ENCODE measurements at regions not wholly inside any gene's neighbourhood (a gene's known extent, or its start where the extent isn't known, plus 50 kb on each side); places are given as distances from the start of the nearest gene placed in this dataset.

DNA sequence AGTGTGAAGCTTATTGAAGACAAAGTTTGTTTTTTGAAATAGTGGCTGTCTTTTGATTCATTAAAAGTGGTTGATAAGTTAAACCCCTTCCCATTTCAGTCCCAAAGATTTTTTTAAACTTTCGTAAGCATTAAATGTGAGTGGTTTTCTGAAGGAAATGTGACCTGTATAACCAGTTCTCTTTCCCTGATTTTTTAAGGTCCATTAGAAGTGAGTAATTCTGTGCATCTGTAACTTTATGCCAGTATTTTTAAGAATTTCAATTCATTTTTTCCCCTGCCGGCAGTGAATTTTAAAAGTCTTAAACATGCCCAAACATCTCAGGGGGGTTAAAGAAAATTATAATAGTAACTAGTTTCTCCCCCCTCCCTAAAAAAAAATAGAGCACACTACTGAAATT is 254.6 kb upstream of the SP8 start:
- DNase-seq: no peak

DNA sequence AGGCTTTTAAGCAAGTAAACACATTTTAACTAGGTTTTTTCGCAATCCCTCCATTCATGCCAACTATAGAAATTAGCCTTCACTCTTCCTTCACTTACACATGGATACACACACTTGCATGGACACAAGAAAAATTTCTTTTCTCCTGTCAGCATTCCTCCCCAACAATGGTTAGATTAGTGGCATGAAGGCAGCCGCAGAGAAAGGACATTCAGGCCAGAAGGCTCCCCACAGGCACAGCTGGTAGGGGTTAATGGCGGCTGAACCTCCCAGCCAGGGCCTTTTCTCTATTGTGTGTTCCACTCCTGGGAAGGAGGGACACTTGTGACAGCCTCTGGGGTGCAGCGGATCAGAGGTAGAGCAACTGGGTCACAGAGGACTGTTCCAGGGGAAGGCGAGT is 255.0 kb upstream of the SP8 start:
- DNase-seq: no peak

DNA sequence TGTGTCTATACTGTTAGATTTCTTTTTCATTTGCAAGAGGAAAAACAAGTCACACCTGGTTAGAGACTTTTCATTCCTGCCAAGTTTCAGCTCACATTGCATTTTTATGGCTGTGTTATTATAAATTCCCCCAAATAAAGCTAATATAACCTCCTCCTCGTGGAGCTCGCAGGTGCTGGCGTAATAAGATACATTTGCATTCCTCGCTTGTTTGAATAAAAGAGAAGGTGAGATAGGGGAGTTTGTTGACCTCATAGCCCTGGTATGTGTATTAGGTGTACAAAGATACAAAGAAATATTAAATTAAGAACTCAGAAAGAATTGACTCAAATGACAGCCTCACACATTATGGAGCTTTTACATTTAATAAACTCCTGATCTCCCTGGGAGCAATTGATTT is 257.7 kb upstream of the SP8 start:
- DNase-seq: no peak

DNA sequence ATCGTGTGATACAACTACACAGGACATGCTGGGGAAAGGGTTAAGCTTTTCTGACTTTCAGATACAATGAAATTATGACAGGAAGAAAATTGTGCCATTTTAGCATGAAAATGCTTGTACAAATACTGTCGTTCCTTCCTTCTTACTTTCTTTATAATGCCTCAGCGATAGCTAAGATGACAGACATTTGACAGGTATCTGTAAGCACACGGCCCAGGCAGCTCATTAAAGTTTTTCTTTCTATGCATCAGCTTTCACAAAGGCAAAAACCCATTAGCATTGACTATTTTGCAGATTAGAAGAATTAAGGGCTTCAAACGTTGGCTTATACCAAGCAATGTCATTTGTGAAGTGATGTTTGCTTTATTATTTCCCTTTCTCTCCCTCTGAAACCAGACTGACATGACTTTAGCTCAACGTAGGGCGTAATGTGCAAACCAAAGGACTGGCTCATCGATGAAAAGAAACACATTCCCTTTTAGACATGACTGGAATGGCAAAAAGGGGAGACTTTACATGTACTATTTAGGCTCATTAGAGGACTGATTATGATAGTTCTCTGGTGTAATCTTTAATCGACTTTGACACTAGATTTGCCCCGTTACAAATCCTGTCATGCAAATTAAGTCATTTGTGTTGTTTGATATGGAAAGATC is 258.4 kb upstream of the SP8 start:
- no peak for DNase-seq

DNA sequence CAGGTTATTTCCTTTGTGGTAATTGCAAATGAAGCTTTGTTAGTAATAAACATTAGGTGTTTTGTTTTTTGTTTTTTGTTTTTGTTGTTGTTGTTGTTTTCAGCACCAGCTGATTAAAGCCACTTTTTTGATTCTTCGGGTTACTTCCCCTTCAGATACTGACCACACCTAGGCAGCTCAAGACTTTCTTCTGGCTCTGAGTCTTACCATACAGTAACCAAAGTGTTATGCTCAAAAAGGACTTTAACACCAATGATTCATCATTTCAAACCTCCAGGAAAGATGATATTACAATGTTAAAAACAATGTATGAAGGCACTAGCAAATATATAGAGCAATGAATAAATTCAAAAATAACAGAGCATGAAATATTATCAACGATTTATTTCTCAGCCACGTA is 265.2 kb upstream of the SP8 start:
- no peak for DNase-seq

DNA sequence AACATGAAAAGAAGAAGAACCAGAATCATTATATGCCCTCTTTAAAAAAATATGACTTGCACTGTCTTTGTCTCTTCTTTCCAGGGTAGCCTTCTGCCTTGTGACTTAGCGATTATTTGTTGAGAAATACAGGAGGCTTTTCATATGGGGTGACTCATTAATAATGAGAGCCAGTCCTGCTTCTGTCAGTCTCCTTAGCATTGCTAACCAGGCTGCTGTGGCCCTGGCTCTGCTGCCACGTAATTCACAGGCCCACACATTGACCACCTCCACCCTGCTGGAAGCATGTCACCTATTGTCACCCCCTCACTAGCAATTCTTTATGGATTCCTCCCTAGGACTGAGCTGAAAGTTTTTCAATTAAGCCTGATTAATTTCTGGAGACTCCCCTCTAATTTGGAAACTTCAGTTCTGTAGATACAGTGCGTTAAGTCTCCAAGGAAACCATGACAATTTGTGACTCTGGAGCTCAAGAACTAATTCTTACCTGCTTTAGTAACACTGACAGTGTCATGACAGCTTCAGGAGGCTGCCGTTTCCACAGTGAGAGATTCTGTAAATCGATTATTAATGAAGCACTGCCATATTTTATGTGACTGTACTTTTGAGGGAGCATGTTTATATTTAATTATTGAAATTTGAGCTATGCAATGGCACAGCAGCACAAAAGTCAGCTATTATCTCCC is 267.9 kb upstream of the SP8 start:
- no peak for DNase-seq

DNA sequence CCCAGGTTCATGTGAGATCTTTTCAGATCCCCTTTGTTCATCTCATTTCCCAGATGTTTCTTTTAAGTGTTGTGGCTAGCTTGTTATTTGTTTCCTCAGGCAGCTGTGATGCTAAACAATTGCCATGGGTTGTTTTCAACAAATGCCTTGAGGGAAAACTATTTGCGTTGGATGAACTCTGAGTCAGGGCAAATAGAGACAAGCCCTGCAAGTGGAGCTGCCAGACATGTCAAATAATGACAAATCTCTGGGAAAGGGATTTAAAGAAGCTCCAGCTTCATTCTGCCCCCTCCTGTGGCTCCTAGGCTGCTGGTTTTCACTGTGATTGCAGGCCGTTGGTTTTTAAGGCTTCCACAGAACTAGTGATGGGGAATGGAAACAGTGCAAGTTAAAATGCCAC is 272.4 kb upstream of the SP8 start:
- DNase-seq: no peak

DNA sequence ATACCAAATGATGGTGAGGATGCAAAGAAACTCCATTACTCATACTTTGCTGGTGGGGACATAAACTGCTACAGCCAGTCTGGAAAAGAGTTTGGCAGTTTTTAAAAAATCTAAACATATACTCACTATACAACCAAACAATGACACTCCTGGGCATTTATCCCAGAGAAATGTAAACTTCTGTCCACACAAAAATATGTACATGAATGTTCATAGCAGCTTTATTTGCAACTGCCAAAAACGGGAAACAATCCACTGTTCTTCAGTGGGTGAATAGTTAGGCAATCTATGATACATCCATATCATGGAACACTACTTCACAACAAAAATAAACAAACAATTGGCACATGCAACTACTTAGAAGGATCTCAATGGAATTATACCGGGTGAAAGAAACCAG is 276.4 kb upstream of the SP8 start:
- DNase-seq: no peak

DNA sequence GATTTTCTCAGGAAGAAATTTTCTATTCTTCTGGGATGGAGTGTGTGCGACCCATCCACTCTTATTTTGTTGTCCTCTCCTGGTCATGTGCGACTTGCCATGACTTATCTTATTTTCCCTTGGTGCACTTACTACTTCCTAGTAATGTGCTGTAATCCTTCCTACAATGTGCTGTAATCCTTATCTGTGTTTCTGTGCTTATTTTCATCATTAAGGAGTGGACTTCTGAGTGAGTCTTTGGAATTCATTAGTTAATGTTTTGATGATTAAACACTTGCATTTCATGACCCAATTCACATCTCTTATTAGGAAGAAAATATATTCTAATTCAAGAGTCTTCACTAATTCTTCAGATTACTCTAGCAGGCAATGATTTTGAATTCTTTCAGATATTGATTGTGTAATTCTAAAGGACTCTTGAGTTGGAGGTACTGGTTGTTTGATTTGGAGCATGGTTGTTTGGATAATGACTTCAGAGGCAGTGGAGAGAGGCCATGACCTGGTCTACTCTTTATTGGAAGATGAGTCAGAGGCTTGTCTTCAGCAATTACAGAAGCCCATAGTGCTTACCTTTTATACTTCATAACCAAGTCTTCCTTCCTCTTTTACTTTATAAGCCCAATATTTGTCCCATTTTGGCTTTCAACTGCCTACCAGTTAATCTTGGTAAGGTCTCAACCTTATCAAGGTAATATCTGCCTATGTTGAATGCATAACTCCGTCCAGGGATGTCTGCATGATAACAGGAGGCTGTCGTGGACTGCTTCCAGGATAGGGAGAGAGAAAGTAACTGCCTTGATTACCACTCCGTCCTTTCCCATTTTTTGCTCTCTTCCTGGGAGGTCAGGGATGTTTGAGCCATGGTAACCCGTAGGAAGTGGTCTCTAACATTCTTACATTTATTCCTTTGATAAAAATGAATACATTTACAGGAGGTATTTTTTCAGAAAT is 278.3 kb upstream of the SP8 start:
- DNase-seq: no peak

DNA sequence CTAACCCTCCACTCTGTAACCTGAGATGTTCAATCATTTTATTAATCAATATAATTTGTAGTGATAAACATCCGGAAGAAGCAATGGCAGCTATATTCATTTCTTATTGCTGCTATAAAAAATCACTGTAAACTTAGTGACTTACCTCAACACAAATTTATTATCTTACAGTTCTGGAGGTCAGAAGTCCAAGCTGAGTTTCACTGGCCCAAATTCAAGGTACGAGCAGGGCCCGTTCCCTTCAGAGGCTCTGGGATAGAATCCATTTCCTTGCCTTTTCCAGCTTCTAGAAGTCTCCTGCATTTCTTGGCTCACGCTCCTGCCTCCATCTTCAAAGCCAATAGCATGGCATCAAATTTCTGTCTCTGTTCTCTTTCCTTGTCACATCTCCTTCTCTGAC is 279.5 kb upstream of the SP8 start:
- DNase-seq: no peak

DNA sequence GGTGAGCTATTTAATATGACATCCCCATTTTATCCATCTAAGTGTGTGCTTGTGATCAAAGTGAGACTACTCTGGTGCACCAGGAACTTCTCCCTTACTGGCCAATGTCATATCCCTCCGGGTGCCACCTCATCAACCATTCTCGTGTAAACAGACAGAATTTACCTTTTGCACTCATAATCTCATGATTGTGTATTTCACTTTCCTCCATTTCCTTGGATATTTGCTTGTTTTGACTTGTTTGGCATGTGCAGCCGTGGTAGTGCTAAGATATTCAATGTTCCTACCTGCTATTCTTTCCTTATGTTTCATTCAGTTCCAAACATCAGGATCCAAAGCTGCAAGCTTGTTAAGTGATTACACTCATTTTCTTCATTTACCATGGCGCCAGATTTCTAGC is 280.5 kb upstream of the SP8 start:
- DNase-seq: no peak

DNA sequence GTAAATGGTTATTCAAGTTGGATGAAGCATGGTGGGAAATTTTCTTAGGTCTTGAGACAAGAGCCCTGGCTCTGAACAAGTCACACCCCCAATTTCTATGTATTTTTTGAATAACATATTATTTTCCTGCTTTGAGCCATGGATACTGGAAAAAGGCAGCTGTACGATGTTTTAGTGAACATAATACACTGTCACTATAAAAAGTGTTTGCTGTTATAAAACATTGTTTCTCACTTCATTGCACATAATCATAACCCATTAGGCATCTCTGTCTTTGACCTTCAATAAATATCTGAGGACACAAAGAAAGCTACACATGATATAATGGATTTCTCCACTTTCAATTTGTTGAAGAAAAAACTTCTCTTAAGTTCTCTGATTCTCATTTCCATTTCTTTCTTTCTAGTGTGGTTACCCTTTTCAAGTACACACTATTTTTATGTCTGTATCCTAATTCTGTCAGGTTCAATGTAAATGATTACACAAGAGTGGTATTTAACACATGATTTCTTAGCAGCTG is 283.9 kb upstream of the SP8 start:
- DNase-seq: no peak

DNA sequence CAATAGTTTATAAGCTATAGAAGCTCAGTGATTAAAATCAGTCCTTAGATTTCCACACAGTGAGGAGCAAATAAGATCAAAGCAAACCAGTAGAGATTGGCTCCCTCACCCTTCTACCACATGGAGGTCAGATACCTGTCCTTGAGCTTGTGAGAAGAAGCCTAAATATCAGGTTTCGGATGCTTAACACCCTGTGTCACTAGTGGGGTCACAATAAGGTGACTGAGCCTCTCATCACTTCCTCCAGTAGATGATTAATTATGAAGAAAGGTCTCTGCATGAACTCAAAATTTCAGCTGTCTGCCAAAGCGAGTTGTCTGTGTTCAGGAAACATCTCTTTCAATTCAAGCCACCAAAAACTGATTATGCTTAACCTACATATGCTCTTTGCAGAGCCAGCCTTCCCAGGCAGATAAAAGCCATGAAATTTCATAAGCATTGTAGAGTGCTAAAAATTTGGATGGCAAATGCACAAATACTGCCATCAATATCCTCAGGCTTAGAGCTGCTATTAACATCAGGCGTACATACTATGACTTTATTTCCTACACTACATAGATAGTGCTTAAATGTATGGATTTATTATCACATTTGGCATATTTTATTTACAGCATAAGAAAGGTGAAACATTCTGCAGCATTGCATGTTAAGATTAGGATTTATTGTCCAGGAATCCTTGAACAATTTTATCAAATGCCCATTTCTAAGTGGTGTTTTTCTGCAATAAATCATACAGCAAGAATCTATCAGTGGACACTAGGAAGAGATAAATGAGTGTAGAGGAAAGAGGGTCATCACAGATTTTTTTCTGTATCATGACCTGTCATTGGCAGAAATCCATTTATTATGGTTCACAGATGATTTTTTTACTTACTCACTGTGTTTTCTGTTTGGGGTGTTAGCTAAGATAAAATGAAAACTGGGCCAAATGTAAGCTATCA is 285.1 kb upstream of the SP8 start:
- DNase-seq: no peak

DNA sequence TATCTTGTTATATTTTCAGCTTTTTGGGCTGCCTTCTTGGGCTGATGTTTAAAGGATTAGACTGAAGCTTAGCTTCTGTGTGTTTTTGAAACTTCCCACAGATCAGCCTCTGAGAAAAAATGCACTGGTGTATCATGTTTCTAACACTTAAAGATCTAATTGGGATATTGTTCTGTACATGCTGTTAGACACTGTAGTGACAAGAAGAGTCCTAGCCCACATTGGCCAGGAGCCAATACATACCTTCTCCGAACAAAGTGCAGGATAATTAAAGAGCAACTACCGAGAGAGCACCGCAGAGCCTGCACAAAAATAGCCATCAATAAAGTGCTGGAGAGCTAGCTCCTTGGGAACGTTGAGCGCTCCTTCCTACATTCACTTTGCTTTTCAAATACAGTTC is 289.4 kb upstream of the SP8 start:
- no peak for DNase-seq

DNA sequence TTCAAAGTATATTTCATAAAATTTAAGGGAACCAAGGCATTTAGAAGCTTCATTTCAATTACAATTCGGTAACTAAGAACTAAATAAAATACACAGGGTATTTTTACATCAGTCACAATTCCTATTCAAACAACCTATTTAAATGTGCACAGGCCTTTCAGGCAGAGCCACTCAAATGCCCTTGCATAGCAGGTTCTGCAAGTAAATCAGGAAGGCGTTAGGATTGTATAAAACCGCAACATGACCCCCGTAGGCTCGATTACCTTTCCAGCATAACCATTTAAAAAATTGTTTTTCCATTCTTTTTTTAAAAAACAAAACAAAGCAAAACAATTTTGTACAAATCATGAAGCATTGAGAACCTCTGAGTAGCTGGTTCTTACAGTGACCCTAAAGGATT is 289.9 kb upstream of the SP8 start:
- no peak for DNase-seq

DNA sequence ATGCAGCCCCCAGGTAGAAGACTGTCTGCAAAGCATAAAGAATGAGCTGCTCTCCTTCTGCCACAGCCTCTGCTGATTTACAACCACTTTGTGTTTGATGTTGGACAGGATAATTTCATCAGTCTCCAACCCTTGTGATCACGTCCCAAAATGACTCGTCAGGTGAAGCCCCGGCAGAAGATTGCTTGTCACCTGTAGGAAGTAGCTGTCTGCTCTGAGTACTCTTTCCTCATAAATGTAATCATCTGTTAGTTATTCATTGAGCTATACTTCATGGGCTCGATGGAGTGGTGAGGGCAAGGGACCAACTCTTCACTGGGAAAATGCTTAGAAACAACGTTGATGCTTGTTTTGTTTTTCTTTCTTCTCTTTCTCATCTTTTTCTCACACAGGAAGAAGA is 290.9 kb upstream of the SP8 start:
- DNase-seq: no peak

DNA sequence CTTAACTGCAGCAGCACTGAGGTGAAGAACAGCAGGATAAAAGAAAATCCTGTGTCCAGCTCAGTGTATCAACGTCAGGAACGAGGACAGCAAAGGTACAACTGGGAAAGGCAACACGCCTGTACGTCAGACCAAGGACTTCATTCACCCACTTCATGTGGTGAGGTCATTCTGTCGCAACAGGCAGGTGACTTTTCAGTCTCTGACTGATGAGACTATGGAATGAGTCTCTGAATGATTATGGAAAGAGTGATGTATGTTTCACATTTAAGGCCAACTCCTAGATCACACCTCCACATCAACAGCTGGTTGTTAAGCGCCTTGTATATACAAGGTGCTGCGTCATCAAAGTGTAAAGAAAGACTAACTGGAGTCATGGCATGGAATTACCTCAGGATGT is 297.6 kb upstream of the SP8 start:
- no peak for DNase-seq

DNA sequence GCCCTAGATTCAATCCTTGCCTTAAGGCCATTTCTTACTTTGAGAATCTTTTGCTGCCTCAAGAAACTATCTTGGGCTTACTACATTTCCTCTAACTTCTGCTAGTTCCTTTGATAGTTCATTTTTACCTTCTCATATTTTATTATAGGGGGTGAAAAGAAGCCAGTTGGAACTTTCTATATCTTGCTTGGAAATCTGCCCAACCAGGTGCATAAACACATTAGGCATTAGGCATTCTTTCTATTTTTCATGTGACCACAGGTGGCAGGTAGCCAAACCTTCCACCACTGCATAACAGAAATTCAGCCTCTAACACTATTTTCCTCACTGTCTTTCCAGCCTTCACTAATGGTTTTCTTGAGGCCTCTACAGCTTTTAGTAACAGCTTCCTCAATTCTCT is 300.0 kb upstream of the SP8 start:
- DNase-seq: no peak

DNA sequence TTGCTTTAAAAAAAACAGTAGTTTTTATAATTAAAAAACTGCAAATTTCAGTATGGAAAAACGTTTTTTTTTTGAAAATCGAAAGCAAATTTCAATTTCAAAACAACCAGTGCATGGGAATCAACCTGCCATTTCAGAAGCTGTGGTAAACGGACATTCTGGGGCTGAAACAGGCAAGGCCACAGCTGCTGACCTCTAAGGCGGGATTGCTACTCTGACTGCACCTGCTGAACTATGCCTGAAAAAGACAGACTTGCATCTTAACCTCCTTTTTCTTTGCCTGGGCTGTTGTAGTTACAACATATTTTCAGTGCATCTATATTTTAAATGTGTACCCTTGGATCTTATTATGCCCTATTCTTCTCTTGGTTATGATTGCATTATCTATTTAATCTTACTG is 303.0 kb upstream of the SP8 start:
- no peak for DNase-seq

DNA sequence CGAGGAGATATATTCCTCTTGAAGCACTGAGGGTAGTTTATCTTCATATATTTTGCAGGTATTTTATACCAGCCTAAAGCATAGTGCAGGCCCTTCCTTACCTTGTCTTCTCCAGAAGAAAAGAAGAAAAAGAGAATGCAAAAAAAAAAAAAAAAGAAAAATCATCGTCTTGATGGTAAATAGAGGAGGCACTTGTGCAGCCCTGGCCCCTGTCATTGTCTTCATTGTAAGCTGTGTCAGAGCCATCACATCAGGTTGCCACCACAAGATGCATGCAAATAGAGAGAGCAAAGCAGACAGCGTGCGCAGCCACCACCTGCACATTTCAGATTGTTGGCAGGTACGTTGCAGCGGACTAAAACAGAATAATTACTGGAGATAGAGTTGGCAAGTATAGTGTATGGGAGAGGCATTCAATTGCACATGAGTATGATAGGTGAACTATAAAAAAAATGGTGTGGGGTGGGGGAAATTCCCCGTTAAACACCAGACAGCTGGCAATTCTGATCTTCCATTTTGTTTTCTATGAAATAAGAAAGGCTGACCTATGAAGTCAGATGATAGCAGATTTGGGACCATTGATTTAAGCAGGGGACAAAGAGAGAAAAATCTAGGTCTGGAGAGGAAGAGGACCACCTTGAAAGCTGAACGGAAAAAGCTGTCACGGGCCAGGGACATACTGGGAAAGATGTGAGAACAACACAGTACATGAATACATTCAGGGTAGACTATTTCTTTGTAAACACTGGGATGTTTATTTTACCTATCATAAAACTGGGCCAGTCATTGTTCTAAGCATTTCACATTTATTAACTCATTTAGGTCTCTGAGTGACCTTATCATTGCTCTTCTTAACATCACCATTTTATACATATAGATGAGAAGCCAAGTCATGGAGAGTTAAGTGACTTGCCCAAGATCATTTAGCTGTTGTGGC is 306.3 kb upstream of the SP8 start:
- DNase-seq: no peak

DNA sequence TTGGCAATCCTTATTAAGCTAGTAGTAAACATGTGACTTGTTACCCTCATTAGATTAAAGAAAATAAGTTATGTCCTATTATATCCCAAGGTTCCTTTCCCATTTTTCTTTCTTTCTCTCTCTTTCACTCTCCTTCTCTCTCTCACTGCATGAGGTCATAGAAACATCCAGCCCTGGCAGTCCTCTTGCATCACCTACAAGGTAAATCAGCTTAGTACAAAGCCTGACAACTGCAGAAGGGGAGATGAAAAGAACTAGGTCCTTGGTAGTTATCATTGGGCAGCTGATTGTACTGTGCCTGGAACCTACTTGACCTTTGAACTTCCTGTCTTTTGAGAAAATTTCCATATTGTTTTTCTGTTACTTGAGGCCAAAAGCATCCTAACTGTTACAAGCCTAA is 307.9 kb upstream of the SP8 start:
- DNase-seq: no peak

All from CD4-positive, alpha-beta T cell treated with Interleukin-17A for 4 hours (primary cell).